ENCODE measurements at regions not wholly inside any gene's neighbourhood (a gene's known extent, or its start where the extent isn't known, plus 50 kb on each side); places are given as distances from the start of the nearest gene placed in this dataset.

GRCh38 chr3:76864355-76864754 is 175.5 kb upstream of the ROBO2 start:
- no peaks in the 10 kb centered on the region for H3K27me3 ChIP-seq (ENCODE audit: insufficient read depth, low read length)
- no peak overlapping the region for H2AFZ ChIP-seq (ENCODE audit: low read length, unreplicated experiment)
- no peaks in the 10 kb centered on the region for H3K4me1 ChIP-seq (ENCODE audit: control insufficient read depth, insufficient read depth, low read length, unreplicated experiment)
- no peak overlapping the region for H3K4me3 ChIP-seq (ENCODE audit: low read depth, low read length)
- H3K36me3 ChIP-seq (ENCODE audit: insufficient read depth, low read length) = no peaks in the 10 kb centered on the region
- no peak overlapping the region for H3K27ac ChIP-seq (ENCODE audit: low read depth, low read length)
- H3K79me2 ChIP-seq (ENCODE audit: control insufficient read depth, insufficient read depth, low read length, unreplicated experiment) = no peaks in the 10 kb centered on the region

- no peak overlapping the region for H2AFZ ChIP-seq (ENCODE audit: low read length, unreplicated experiment)
- no peaks in the 10 kb centered on the region for H3K4me1 ChIP-seq (ENCODE audit: control insufficient read depth, insufficient read depth, low read length, unreplicated experiment)
- H3K27me3 ChIP-seq (ENCODE audit: insufficient read depth, low read length) = no peaks in the 10 kb centered on the region
- H3K27ac ChIP-seq (ENCODE audit: low read depth, low read length) = no peak overlapping the region
- H3K79me2 ChIP-seq (ENCODE audit: control insufficient read depth, insufficient read depth, low read length, unreplicated experiment) = no peaks in the 10 kb centered on the region
- no peak overlapping the region for H3K4me3 ChIP-seq (ENCODE audit: low read depth, low read length)
- H3K36me3 ChIP-seq (ENCODE audit: insufficient read depth, low read length) = no peaks in the 10 kb centered on the region
Measured at GRCh38 chr3:76866729-76867408, 173.0 kb upstream of the ROBO2 start.

- H3K4me1 ChIP-seq (ENCODE audit: control insufficient read depth, insufficient read depth, low read length, unreplicated experiment) = no peaks in the 10 kb centered on the region
- no peaks in the 10 kb centered on the region for H3K79me2 ChIP-seq (ENCODE audit: control insufficient read depth, insufficient read depth, low read length, unreplicated experiment)
- no peak overlapping the region for H2AFZ ChIP-seq (ENCODE audit: low read length, unreplicated experiment)
- H3K4me3 ChIP-seq (ENCODE audit: low read depth, low read length) = no peak overlapping the region
- no peaks in the 10 kb centered on the region for H3K27me3 ChIP-seq (ENCODE audit: insufficient read depth, low read length)
- no peaks in the 10 kb centered on the region for H3K36me3 ChIP-seq (ENCODE audit: insufficient read depth, low read length)
- no peak overlapping the region for H3K27ac ChIP-seq (ENCODE audit: low read depth, low read length)
Measured at GRCh38 chr3:76869726-76870384, 170.0 kb upstream of the ROBO2 start.

- Histone ChIP-seq H3K36me3 (ENCODE audit: insufficient read depth, low read length) (no peaks in the 10 kb centered on the region), H3K79me2 (ENCODE audit: control insufficient read depth, insufficient read depth, low read length, unreplicated experiment) (no peaks in the 10 kb centered on the region), H2AFZ (ENCODE audit: low read length, unreplicated experiment) (no peak overlapping the region), H3K4me1 (ENCODE audit: control insufficient read depth, insufficient read depth, low read length, unreplicated experiment) (no peaks in the 10 kb centered on the region), H3K27ac (ENCODE audit: low read depth, low read length) (no peak overlapping the region), H3K4me3 (ENCODE audit: low read depth, low read length) (no peak overlapping the region), H3K27me3 (ENCODE audit: insufficient read depth, low read length) (no peaks in the 10 kb centered on the region)
Measured at GRCh38 chr3:76871655-76872054, 168.2 kb upstream of the ROBO2 start.

GRCh38 chr3:76872999-76873398 is 166.9 kb upstream of the ROBO2 start:
- H3K4me3 ChIP-seq (ENCODE audit: low read depth, low read length) = no peak overlapping the region
- H3K79me2 ChIP-seq (ENCODE audit: control insufficient read depth, insufficient read depth, low read length, unreplicated experiment) = no peaks in the 10 kb centered on the region
- H3K4me1 ChIP-seq (ENCODE audit: control insufficient read depth, insufficient read depth, low read length, unreplicated experiment) = no peaks in the 10 kb centered on the region
- no peaks in the 10 kb centered on the region for H3K36me3 ChIP-seq (ENCODE audit: insufficient read depth, low read length)
- no peak overlapping the region for H3K27ac ChIP-seq (ENCODE audit: low read depth, low read length)
- no peak overlapping the region for H2AFZ ChIP-seq (ENCODE audit: low read length, unreplicated experiment)
- H3K27me3 ChIP-seq (ENCODE audit: insufficient read depth, low read length) = no peaks in the 10 kb centered on the region

- Histone ChIP-seq H2AFZ (ENCODE audit: low read length, unreplicated experiment) (no peak overlapping the region), H3K27ac (ENCODE audit: low read depth, low read length) (no peak overlapping the region), H3K4me3 (ENCODE audit: low read depth, low read length) (no peak overlapping the region), H3K27me3 (ENCODE audit: insufficient read depth, low read length) (no peaks in the 10 kb centered on the region), H3K79me2 (ENCODE audit: control insufficient read depth, insufficient read depth, low read length, unreplicated experiment) (no peaks in the 10 kb centered on the region), H3K4me1 (ENCODE audit: control insufficient read depth, insufficient read depth, low read length, unreplicated experiment) (no peaks in the 10 kb centered on the region), H3K36me3 (ENCODE audit: insufficient read depth, low read length) (no peaks in the 10 kb centered on the region)
Measured at GRCh38 chr3:76873532-76874242, 166.2 kb upstream of the ROBO2 start.

- Histone ChIP-seq H3K4me3 (ENCODE audit: low read depth, low read length) (no peak overlapping the region), H3K79me2 (ENCODE audit: control insufficient read depth, insufficient read depth, low read length, unreplicated experiment) (no peaks in the 10 kb centered on the region), H2AFZ (ENCODE audit: low read length, unreplicated experiment) (no peak overlapping the region), H3K4me1 (ENCODE audit: control insufficient read depth, insufficient read depth, low read length, unreplicated experiment) (no peaks in the 10 kb centered on the region), H3K27me3 (ENCODE audit: insufficient read depth, low read length) (no peaks in the 10 kb centered on the region), H3K27ac (ENCODE audit: low read depth, low read length) (no peak overlapping the region), H3K36me3 (ENCODE audit: insufficient read depth, low read length) (no peaks in the 10 kb centered on the region)
Measured at GRCh38 chr3:76879959-76880358, 159.9 kb upstream of the ROBO2 start.

- Histone ChIP-seq H3K27me3 (ENCODE audit: insufficient read depth, low read length) (no peaks in the 10 kb centered on the region), H3K79me2 (ENCODE audit: control insufficient read depth, insufficient read depth, low read length, unreplicated experiment) (no peaks in the 10 kb centered on the region), H3K4me1 (ENCODE audit: control insufficient read depth, insufficient read depth, low read length, unreplicated experiment) (no peaks in the 10 kb centered on the region), H2AFZ (ENCODE audit: low read length, unreplicated experiment) (no peak overlapping the region), H3K27ac (ENCODE audit: low read depth, low read length) (no peak overlapping the region), H3K36me3 (ENCODE audit: insufficient read depth, low read length) (no peaks in the 10 kb centered on the region), H3K4me3 (ENCODE audit: low read depth, low read length) (no peak overlapping the region)
Measured at GRCh38 chr3:76886761-76887500, 153.0 kb upstream of the ROBO2 start.

GRCh38 chr3:76888856-76889255 is 151.0 kb upstream of the ROBO2 start:
- H3K79me2 ChIP-seq (ENCODE audit: control insufficient read depth, insufficient read depth, low read length, unreplicated experiment) = no peaks in the 10 kb centered on the region
- H3K4me1 ChIP-seq (ENCODE audit: control insufficient read depth, insufficient read depth, low read length, unreplicated experiment) = no peaks in the 10 kb centered on the region
- no peaks in the 10 kb centered on the region for H3K27me3 ChIP-seq (ENCODE audit: insufficient read depth, low read length)
- no peak overlapping the region for H2AFZ ChIP-seq (ENCODE audit: low read length, unreplicated experiment)
- H3K4me3 ChIP-seq (ENCODE audit: low read depth, low read length) = no peak overlapping the region
- H3K36me3 ChIP-seq (ENCODE audit: insufficient read depth, low read length) = no peaks in the 10 kb centered on the region
- no peak overlapping the region for H3K27ac ChIP-seq (ENCODE audit: low read depth, low read length)

GRCh38 chr3:76889911-76890310 is 150.0 kb upstream of the ROBO2 start:
- H3K79me2 ChIP-seq (ENCODE audit: control insufficient read depth, insufficient read depth, low read length, unreplicated experiment) = no peaks in the 10 kb centered on the region
- H3K4me3 ChIP-seq (ENCODE audit: low read depth, low read length) = no peak overlapping the region

More at GRCh38 chr3:76889911-76890310, 150.0 kb upstream of the ROBO2 start:
- Histone ChIP-seq H3K27me3 (ENCODE audit: insufficient read depth, low read length) (no peaks in the 10 kb centered on the region), H3K27ac (ENCODE audit: low read depth, low read length) (no peak overlapping the region), H3K36me3 (ENCODE audit: insufficient read depth, low read length) (no peaks in the 10 kb centered on the region), H3K4me1 (ENCODE audit: control insufficient read depth, insufficient read depth, low read length, unreplicated experiment) (no peaks in the 10 kb centered on the region), H2AFZ (ENCODE audit: low read length, unreplicated experiment) (no peak overlapping the region)

Measured in ACC112 (cell line).